GM18909 (cell line): ENCODE measurements at regions not wholly inside any gene's neighbourhood (a gene's known extent, or its start where the extent isn't known, plus 50 kb on each side); places are given as distances from the start of the nearest gene placed in this dataset.
"Not testable (repeated sequence)": the region's sequence is repeated elsewhere in the genome, so short reads cannot be mapped to it uniquely, and the experiment has no call there.

Experiments
- ATAC-seq: cut with Tn5 transposase; IDR thresholded peaks from one replicate; pipeline ENCODE4 v1.9.1; 2021; ENCODE audit warnings: mild to moderate bottlenecking; ENCODE audit not compliant: unreplicated experiment, poor library complexity

GRCh38 chr15:20207198-20207597 lies 334.4 kb downstream of the GOLGA6L6 start:
- ATAC-seq, result not testable (repeated sequence)

DNA sequence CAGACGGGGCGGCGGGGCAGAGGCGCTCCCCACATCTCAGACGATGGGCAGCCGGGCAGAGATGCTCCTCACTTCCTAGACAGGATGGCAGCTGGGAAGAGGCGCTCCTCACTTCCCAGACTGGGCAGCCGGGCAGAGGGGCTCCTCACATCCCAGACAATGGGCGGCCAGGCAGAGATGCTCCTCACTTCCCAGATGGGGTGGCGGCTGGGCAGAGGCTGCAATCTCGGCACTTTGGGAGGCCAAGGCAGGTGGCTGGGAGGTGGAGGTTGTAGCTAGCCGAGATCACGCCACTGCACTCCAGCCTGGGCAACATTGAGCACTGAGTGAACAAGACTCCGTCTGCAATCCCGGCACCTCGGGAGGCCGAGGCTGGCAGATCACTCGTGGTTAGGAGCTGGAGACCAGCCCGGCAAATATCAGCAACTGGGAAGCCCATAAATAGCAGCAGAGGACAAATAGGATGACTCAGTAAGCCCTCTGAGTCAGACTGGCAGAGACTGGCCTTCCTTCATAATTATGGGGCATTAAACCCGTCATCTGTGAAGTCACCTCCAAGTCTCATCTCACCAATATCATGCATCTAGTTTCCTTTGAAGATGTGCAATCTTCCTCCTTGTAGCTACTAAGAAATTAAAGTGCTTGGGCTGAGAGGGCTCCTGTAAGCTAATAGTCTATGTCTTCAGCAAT lies 337.3 kb downstream of the GOLGA6L6 start:
- ATAC-seq, result not testable (repeated sequence)

DNA sequence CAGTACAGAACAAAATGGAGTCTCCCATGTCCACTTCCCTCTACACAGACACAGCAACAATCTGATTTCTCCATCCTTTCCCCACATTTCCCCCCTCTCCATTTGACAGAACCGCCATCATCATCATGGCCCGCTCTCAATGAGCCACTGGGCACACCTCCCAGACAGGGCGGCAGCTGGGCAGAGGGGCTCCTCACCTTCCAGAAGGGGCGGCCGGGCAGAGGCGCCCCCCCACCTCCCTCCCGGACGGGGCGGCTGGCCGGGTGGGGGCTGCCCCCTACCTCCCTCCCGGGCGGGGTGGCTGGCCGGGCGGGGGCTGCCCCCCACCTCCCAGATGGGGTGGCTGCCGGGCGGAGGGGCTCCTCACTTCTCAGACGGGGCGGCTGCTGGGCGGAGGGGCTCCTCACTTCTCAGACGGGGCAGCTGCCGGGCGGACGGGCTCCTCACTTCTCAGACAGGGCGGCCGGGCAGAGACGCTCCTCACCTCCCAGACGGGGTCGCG lies 337.9 kb downstream of the GOLGA6L6 start:
- ATAC-seq, result not testable (repeated sequence)

DNA sequence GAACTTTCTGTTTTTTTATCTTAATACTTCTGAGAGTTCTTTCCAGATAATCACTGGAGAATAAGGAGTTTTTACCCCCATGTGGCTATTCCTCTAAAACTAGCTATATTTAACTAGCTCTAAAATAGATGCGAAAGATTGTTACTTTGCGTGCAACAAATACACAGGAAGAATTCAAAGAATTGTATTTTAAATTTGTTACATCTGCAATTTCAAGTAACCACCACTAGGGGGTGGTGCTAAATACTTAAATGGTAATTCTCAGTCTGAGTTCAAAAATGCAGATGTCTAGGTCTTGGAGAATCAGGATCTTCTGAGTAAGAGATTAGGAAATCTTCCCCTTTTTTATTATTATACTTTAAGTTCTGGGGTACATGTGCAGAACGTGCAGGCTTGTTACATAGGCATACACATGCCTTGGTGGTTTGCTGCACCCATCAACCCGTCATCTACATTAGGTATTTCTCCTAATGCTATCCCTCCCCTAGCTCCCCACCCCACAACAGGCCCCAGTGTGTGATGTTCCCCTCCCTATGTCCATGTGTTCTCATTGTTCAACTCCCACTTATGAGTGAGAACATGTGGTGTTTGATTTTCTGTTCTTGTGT lies 346.9 kb downstream of the GOLGA6L6 start:
- not testable (repeated sequence) for ATAC-seq

- ATAC-seq, result peak; percentile 84
These were observed 348.3 kb downstream of the GOLGA6L6 start for GRCh38 chr15:20192982-20193929.

DNA sequence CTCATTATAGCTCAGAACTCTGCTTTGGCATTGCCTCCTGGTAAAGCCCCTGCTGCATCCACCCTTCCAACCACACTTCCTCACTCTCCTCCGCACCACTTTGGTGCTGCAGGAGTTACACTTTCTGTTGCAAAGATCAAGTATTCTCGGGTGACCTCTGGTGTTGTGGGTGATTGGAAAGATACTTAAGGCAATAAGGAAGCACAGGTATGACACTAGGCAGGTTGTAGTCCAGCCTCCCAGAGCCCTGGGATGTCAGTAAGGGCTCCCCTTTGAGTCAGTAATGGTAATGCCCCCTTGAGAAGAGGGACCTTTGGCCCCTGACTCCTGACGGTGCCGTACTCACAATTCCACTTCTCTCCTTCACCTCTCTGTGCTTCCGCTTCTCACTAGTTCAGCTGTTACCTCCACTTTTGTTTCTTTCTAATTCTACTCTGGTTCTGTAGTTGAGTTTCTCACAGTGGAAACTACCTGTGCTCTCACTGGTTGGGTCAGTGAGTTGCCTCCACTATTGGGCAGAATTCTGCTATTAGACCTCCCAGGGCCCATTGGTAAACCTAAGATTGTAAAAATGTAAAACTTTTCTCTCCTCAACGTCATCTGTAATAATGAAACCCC lies 350.0 kb downstream of the GOLGA6L6 start:
- not testable (repeated sequence) for ATAC-seq

DNA sequence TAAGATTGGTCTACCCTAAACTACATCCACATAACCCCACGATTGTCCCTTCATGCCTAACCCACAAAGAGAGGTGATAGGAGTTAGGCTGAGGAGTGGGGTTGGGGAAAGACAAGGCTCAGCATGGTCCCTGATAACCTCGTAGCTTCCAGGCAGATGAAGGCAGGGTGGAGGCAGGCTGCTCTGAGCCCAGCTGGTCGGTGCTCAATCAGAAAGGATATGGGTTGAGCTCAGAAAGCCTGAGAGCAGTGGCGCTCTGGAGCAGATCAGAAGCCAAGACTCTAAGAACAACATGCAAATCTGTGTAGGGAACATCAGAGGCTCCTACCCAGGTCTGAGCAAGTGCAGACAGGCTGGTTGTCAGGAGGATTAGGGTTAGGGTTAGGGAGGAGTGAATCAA lies 353.0 kb downstream of the GOLGA6L6 start:
- not testable (repeated sequence) for ATAC-seq

DNA sequence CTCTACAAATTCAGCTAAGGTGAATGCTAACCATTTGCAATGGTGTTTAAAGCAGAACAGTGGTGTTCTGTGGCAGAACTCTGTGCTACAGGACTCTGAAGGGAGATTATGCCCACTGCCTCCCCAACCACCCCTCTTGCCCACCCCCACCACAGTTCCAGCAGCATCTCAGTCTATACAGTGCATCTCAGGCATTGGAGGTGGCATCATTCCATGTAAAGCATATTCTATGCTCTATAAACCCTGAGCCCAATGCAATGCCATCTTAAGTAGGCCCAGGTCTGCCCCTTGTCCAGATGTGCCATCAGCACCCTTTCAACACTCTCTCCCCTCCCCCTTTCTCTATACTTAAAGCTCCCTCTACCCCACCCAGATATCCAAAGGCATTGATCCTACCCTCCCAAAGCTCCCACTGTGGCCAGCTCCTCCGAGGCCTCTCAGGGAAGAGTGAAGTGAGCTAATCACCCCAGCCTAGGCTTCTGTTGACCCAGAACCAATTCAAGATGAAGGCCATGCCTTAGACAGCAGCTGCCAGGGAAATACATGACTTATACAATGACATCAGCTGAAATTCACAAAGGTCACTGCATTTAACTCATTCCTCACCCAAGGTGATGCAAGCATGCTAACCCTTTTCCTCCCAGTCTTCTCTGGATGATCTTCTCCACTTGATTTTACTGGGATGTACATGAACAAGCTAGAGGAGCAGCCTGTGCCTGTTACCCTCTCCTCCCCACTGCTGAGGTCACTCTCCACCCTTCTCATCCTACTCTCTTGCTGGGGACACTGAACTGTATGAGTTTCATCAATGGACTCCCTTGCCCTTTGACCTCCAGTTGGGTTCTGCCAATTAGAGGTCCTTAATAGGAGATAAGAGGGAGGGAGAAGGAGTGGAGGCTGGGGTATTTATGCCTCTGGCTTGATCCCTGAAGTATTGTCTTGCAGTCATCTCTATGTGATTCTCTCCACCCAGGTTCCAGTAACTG lies 353.9 kb downstream of the GOLGA6L6 start:
- ATAC-seq, result not testable (repeated sequence)

- not testable (repeated sequence) for ATAC-seq
These were observed 356.7 kb downstream of the GOLGA6L6 start for GRCh38 chr15:20184879-20185278.

DNA sequence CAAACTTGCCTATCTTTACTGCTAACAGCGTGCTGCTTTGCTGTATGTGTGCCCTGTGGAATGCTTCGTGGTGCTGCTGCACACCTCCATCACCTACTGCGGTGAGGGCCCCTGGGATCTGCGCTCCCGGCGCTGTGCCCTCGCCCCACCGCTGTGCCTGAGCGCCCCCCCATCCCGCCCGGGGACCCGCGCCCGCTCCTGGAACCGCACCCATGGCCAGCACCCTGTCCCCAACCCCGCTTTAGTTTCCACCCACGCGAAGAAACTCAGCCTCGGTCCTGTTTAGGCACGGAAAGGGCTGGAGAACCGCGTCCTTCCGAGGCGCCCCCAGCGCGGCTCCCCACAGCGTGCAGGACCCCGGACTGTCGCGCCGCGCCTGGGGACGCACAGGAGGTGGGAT lies 373.4 kb downstream of the GOLGA6L6 start:
- ATAC-seq, result not testable (repeated sequence)

GRCh38 chr15:20153528-20153927 lies 388.1 kb downstream of the GOLGA6L6 start:
- ATAC-seq, result not testable (repeated sequence)

- ATAC-seq, result not testable (repeated sequence)
These were observed 392.9 kb downstream of the GOLGA6L6 start for GRCh38 chr15:20148679-20149078.

DNA sequence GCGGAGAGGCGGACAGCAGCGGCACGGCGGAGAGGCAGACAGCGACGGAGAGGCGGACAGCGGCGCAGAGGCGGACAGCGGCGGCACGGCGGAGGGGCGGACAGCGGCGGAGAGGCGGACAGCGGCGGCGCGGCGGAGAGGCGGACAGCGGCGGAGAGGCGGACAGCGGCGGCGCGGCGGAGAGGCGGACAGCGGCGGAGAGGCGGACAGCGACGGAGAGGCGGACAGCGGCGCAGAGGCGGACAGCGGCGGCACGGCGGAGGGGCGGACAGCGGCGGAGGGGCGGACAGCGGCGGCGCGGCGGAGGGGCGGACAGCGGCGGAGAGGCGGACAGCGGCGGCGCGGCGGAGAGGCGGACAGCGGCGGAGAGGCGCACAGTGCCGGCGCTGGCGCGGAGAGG lies 393.6 kb downstream of the GOLGA6L6 start:
- not testable (repeated sequence) for ATAC-seq

GRCh38 chr15:20144333-20145036 lies 397.1 kb downstream of the GOLGA6L6 start:
- ATAC-seq, result not testable (repeated sequence)

DNA sequence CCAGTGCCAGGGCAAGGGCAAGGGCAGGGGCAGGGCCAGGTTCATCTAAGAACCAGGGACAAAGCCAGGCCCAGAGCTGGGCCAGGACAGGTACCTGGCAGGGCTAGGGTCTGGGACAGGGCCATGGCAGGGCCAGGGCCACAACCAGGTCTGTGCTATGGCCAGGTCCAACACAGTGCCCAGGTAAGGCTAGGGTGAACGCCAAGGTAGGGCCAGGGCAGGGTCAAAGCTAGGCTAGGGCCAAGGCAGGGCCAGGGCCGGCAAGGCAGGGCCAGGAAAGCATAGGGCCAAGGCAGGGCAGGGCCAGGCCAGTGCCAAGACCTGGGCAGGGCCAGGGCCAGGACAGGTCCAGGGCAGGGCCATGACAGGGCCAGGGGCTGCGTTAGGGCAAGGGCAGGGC lies 398.7 kb downstream of the GOLGA6L6 start:
- ATAC-seq, result not testable (repeated sequence)

DNA sequence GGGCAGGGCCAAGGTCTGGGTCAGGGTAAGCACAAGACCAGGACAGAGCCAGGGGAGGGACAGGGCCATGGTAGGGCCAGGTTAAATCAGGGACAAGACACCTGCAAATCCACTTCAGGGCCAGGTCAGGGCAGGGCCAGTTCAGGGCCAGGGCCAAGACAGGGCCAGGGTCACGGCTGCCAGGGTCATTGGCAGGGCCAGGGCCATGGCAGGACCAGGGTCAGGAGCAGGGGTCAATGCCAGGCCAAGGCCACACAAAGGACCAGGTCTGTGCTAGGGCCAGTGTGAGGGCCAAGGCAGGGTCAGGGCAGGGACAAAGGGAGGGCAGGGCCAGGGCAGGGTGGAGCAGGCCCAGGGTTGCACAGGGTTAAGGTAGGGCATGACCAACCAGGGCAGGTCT lies 399.2 kb downstream of the GOLGA6L6 start:
- ATAC-seq, result not testable (repeated sequence)

DNA sequence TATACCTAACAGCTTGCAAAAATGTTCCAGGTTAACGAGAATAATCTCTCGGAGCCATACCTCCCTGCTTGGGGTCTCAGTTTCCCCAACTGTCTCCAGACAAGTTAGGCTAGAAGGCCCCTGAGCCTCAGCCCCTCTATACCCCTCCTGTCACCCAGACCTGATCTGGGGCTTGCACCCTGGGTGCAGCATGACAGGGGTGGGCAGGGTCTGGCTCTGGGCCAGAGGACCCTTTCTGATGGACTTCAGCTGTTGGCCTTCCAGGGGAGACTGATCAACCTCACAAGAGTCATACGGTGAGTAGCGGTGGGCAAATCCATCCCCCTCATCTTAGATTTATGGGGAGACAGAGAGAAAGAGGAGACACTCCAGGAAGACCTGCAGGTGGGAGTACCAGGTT lies 416.9 kb downstream of the GOLGA6L6 start:
- ATAC-seq, result not testable (repeated sequence)

DNA sequence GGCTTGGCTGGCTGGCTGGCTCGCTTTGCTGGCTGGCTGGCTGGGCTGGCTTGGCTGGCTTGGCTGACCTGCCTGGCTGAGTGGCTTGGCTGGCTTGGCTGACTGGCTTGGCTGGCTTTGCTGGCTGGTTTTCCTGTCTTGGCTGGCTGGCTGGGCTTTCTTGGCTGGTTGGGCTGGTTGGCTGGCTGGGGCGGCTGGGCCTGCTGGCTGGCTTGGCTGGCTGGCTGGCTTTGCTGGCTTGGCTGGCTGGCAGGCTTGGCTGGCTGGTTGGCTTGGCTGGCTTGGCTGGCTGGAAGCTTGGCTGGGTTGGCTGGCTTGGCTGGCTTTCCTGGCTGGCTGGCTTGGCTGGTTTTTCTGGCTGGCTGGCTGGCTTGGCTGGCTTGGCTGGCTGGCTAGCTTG lies 435.6 kb downstream of the GOLGA6L6 start:
- no peak for ATAC-seq
